ENCODE measurements at regions not wholly inside any gene's neighbourhood (a gene's known extent, or its start where the extent isn't known, plus 50 kb on each side); places are given as distances from the start of the nearest gene placed in this dataset.
"Not testable (repeated sequence)": the region's sequence is repeated elsewhere in the genome, so short reads cannot be mapped to it uniquely, and the experiment has no call there.

- DNase-seq: not testable (repeated sequence)
Measured at GRCh38 chr17:27365329-27365945, 71.5 kb downstream of the WSB1 start.

- DNase-seq: no peak
Measured at GRCh38 chr17:27366437-27366836, 72.5 kb downstream of the WSB1 start.

GRCh38 chr17:27367121-27367981 lies 73.4 kb downstream of the WSB1 start:
- no peak for DNase-seq

- DNase-seq: no peak
Measured at GRCh38 chr17:27368151-27368795, 74.4 kb downstream of the WSB1 start.

- no peak for DNase-seq
Measured at GRCh38 chr17:27368980-27369379, 75.1 kb downstream of the WSB1 start.

GRCh38 chr17:27370776-27371175 lies 76.9 kb downstream of the WSB1 start:
- DNase-seq: no peak

GRCh38 chr17:27373695-27374094 lies 79.8 kb downstream of the WSB1 start:
- not testable (repeated sequence) for DNase-seq

- DNase-seq: no peak
Measured at GRCh38 chr17:27376637-27377547, 79.4 kb upstream of the KSR1 start.

GRCh38 chr17:27378482-27379175 lies 77.6 kb upstream of the KSR1 start:
- no peak for DNase-seq

GRCh38 chr17:27379888-27380533 lies 76.2 kb upstream of the KSR1 start:
- DNase-seq: peak; percentile 29

- no peak for DNase-seq
Measured at GRCh38 chr17:27380551-27380950, 75.7 kb upstream of the KSR1 start.

GRCh38 chr17:27381007-27381501 lies 75.2 kb upstream of the KSR1 start:
- no peak for DNase-seq

GRCh38 chr17:27382025-27382424 lies 74.2 kb upstream of the KSR1 start:
- no peak for DNase-seq

- DNase-seq: peak; percentile 70
Measured at GRCh38 chr17:27384261-27384701, 72.0 kb upstream of the KSR1 start.

GRCh38 chr17:27384726-27385125 lies 71.5 kb upstream of the KSR1 start:
- DNase-seq: no peak

GRCh38 chr17:27385626-27386025 lies 70.6 kb upstream of the KSR1 start:
- DNase-seq: no peak

GRCh38 chr17:27386206-27387075 lies 69.8 kb upstream of the KSR1 start:
- no peak for DNase-seq

GRCh38 chr17:27389542-27390140 lies 66.6 kb upstream of the KSR1 start:
- DNase-seq: no peak

- peak; percentile 43 for DNase-seq
Measured at GRCh38 chr17:27390540-27390939, 65.7 kb upstream of the KSR1 start.

All from occipital lobe (tissue), 1 donor.